B cell (primary cell): ENCODE measurements at regions not wholly inside any gene's neighbourhood (a gene's known extent, or its start where the extent isn't known, plus 50 kb on each side); places are given as distances from the start of the nearest gene placed in this dataset.

Experiments used
- ATAC-seq: fragments of 200-7000 bp; cut with Tn5 transposase; one replicate; pipeline ENCODE4 v1.10.0; 2021; ENCODE audit warnings: low read depth, mild to moderate bottlenecking, moderate number of reproducible peaks, moderate library complexity
- CTCF ChIA-PET: fragments of 350-600 bp; sonication (Branson Sonifier 250); formaldehyde crosslinking; loops from one replicate; lab custom pipeline; 2021; ENCODE audit warnings: antibody characterized with exemption, inconsistent platforms; lab: Charles Lee
- POLR2A ChIA-PET: fragments of 350-600 bp; sonication (Branson Sonifier 250); formaldehyde crosslinking; loops from one replicate; lab custom pipeline; 2021; ENCODE audit warnings: antibody characterized with exemption; lab: Charles Lee
- DNase-seq: peaks from one replicate; pipeline ENCODE4 v3.0.0; 2013
- H2AFZ ChIP-seq: 2 replicates; pipeline ENCODE4 v1.6.1; 2012; ENCODE audit warnings: mild to moderate bottlenecking, low read depth, low read length; ENCODE audit not compliant: insufficient read depth, poor library complexity, severe bottlenecking
- H3K27ac ChIP-seq, 2 donors: 1 replicate in 1 of 2; 2 replicates in 1 of 2; pipeline ENCODE4 v1.5.1; 2012 to 2013; ENCODE audit warnings: low read length in 2 of 2, mild to moderate bottlenecking in 2 of 2, moderate library complexity in 1 of 2
- H3K27me3 ChIP-seq, 4 experiments: fragments of 200-600 bp in 1 of 4; sonication (generic) in 1 of 4; replicated peaks in 1 of 4; 1 replicate in 2 of 4; 2 replicates in 2 of 4; pipeline versions ENCODE4 v1.6.1 to v1.7.0; 2013 to 2016; ENCODE audit warnings: low read length in 3 of 4, mild to moderate bottlenecking in 2 of 4, mixed read lengths in 1 of 4, moderate library complexity in 1 of 4; ENCODE audit not compliant: insufficient read depth in 4 of 4, control insufficient read depth in 3 of 4; ENCODE audit errors: control extremely low read depth in 1 of 4
- H3K36me3 ChIP-seq, 2 experiments: replicated peaks in 1 of 2; 1 replicate in 1 of 2; 2 replicates in 1 of 2; pipeline versions ENCODE4 v1.6.1 to v1.7.1; 2013; ENCODE audit warnings: low read length in 1 of 2; ENCODE audit not compliant: insufficient read depth in 2 of 2, control insufficient read depth in 1 of 2; ENCODE audit errors: control extremely low read depth in 1 of 2, extremely low read depth in 1 of 2
- H3K4me1 ChIP-seq, 2 donors: fragments of 200-600 bp in 1 of 2; sonication (generic) in 1 of 2; 1 replicate in 1 of 2; 2 replicates in 1 of 2; pipeline versions ENCODE4 v1.5.1 to v1.6.1; 2013 to 2017; ENCODE audit warnings: low read length in 2 of 2; ENCODE audit not compliant: control insufficient read depth in 2 of 2, insufficient read depth in 2 of 2
- H3K4me2 ChIP-seq: replicated peaks from 2 replicates; pipeline ENCODE3; 2012; ENCODE audit warnings: mild to moderate bottlenecking, low read depth, low read length; ENCODE audit not compliant: poor library complexity, severe bottlenecking
- H3K4me3 ChIP-seq, 5 experiments: fragments of 200-600 bp in 1 of 5; sonication (generic) in 1 of 5; 1 replicate in 3 of 5; 2 replicates in 2 of 5; pipeline versions ENCODE4 v1.5.1 to v1.7.0; 2011 to 2016; ENCODE audit warnings: low read length in 4 of 5, mild to moderate bottlenecking in 4 of 5, low read depth in 2 of 5, control low read depth in 1 of 5, moderate library complexity in 1 of 5; ENCODE audit not compliant: insufficient read depth in 1 of 5; ENCODE audit errors: control extremely low read depth in 1 of 5, extremely low read depth in 1 of 5
- H3K79me2 ChIP-seq: fragments of 200-600 bp; sonication (generic); one replicate; pipeline ENCODE4 v1.6.0; 2016; ENCODE audit warnings: low read length; ENCODE audit not compliant: control insufficient read depth, insufficient read depth
- H3K9ac ChIP-seq: fragments of 200-600 bp; sonication (generic); 2 replicates; pipeline ENCODE4 v1.6.1; 2017; ENCODE audit warnings: mild to moderate bottlenecking, low read length, moderate library complexity
- H3K9me3 ChIP-seq, 3 donors: one replicate each; pipeline versions ENCODE4 v1.6.1 to v1.7.1; 2013; ENCODE audit warnings: low read length in 2 of 3; ENCODE audit not compliant: control insufficient read depth in 2 of 3, insufficient read depth in 1 of 3; ENCODE audit errors: control extremely low read depth in 1 of 3
- H4K20me1 ChIP-seq: 2 replicates; pipeline ENCODE4 v1.6.0; 2012; ENCODE audit warnings: mild to moderate bottlenecking, low read length; ENCODE audit not compliant: insufficient read depth, control insufficient read depth, poor library complexity, severe bottlenecking
- H3K27ac Mint-ChIP-seq: one replicate; pipeline ENCODE4 v1.8.0; 2021; ENCODE audit warnings: mixed read lengths
- H3K27me3 Mint-ChIP-seq: one replicate; pipeline ENCODE4 v1.8.0; 2021; ENCODE audit warnings: mixed read lengths
- H3K4me1 Mint-ChIP-seq: one replicate; pipeline ENCODE4 v1.8.0; 2021; ENCODE audit warnings: mixed read lengths
- H3K4me3 Mint-ChIP-seq: one replicate; pipeline ENCODE4 v1.8.0; 2021; ENCODE audit warnings: mixed read lengths
- H3K9me3 Mint-ChIP-seq: one replicate; pipeline ENCODE4 v1.8.0; 2022; ENCODE audit warnings: mixed read lengths; ENCODE audit not compliant: insufficient read depth
- EZH2 ChIP-seq: IDR thresholded peaks from 2 replicates; pipeline ENCODE4 v1.6.1; 2012; ENCODE audit warnings: borderline replicate concordance, low read depth, mild to moderate bottlenecking, moderate library complexity, low read length; ENCODE audit not compliant: insufficient read depth, poor library complexity, severe bottlenecking
- WGBS: methylation state at CpG from one replicate; pipeline ENCODE4 v1.1.5; 2013; ENCODE audit warnings: missing lambda C conversion rate; ENCODE audit not compliant: insufficient coverage; 5-methylcytosine and 5-hydroxymethylcytosine counted together
- intact Hi-C: fragments of 100-400 bp; cut with micrococcal nuclease; formaldehyde crosslinking; loops from one replicate; pipeline ENCODE4 v1.10.0; 2022
- TF ChIP-seq, protein P1 (sequence below): fragments of 200-600 bp; IDR thresholded peaks from one replicate; pipeline ENCODE4 v1.8.0; 2022; ENCODE audit warnings: antibody characterized with exemption, mild to moderate bottlenecking

GRCh38 chr12:115264605-115265004 lies 580.6 kb upstream of the TBX3 start:
- Mint-ChIP-seq H3K4me1 (no peaks in the 10 kb centered on the region), H3K27ac (no peak overlapping the region), H3K9me3 (no peaks in the 10 kb centered on the region), H3K27me3 (no peaks in the 10 kb centered on the region), H3K4me3 (no peak overlapping the region)
- H3K27me3 ChIP-seq, result no peaks in the 10 kb centered on the region
- TF ChIP-seq, protein P1, sequence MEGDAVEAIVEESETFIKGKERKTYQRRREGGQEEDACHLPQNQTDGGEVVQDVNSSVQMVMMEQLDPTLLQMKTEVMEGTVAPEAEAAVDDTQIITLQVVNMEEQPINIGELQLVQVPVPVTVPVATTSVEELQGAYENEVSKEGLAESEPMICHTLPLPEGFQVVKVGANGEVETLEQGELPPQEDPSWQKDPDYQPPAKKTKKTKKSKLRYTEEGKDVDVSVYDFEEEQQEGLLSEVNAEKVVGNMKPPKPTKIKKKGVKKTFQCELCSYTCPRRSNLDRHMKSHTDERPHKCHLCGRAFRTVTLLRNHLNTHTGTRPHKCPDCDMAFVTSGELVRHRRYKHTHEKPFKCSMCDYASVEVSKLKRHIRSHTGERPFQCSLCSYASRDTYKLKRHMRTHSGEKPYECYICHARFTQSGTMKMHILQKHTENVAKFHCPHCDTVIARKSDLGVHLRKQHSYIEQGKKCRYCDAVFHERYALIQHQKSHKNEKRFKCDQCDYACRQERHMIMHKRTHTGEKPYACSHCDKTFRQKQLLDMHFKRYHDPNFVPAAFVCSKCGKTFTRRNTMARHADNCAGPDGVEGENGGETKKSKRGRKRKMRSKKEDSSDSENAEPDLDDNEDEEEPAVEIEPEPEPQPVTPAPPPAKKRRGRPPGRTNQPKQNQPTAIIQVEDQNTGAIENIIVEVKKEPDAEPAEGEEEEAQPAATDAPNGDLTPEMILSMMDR, result no peak
- TF ChIP-seq EZH2, result no peak
- CTCF ChIA-PET, result no interaction called here
- no peak overlapping the region for H3K27ac ChIP-seq
- no peaks in the 10 kb centered on the region for H3K79me2 ChIP-seq
- H3K4me1 ChIP-seq, result no peaks in the 10 kb centered on the region
- ATAC-seq, result no peak
- H2AFZ ChIP-seq, result no peak overlapping the region
- intact Hi-C loops, result no loop called here
- POLR2A ChIA-PET, result no interaction called here
- peaks cover 0 to 11% (median 0%) of the 10 kb centered on the region in 3 donors for H3K9me3 ChIP-seq
- no peaks in the 10 kb centered on the region for H3K36me3 ChIP-seq
- no peak overlapping the region for H3K9ac ChIP-seq
- no peak overlapping the region for H3K4me3 ChIP-seq
- H4K20me1 ChIP-seq, result no peaks in the 10 kb centered on the region
- WGBS, result 50% methylated on average over 2 of the region's 6 CpGs
- no peak overlapping the region for H3K4me2 ChIP-seq
- DNase-seq, result no peak

DNA sequence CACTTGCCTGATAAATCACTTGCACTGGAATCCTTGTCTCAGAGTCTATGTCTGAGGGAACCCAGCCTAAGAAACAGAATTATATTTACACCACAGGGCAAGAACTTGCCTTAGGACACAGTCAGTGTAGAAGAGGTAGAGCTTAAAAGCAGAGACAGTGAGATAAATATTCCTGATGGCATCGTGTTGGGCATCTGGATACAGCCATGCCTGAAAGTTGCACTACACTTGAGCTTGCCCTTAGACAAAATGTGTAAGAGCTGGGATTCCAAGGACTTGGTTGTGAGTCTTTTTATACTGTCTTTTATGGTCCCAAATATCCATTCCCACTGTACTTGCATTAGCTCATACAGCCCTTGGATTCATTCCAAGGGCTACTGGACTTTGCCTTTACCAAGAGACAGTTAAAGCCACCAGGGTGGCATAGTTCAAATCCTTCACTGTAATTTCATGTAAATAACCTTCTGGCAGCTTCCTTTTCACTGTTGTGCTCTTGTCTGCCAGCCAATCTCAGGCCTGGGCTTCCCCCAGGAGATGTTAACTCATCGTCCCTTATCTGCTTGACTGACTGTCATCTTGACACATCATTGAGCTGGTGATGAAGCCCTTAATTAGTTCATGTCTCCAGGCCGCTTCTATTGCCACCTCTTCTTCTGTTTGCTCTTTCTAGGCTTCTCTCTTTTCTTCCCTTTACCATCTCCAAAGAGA lies 577.9 kb upstream of the TBX3 start:
- no peaks in the 10 kb centered on the region for H3K27me3 ChIP-seq
- H3K4me3 ChIP-seq, result no peak overlapping the region
- no peak overlapping the region for H3K27ac ChIP-seq
- H3K79me2 ChIP-seq, result no peaks in the 10 kb centered on the region
- no peaks in the 10 kb centered on the region for H3K4me1 Mint-ChIP-seq
- no peak for DNase-seq
- POLR2A ChIA-PET, result no interaction called here
- intact Hi-C loops, result no loop called here
- no peak for ATAC-seq
- H3K4me3 Mint-ChIP-seq, result no peak overlapping the region
- H3K36me3 ChIP-seq, result no peaks in the 10 kb centered on the region
- H3K9me3 ChIP-seq, result peaks cover 0 to 3% (median 0%) of the 10 kb centered on the region in 3 donors
- no peak overlapping the region for H3K9ac ChIP-seq
- no peaks in the 10 kb centered on the region for H3K4me1 ChIP-seq
- TF ChIP-seq, protein P1, result no peak
- no peak for TF ChIP-seq EZH2
- no peaks in the 10 kb centered on the region for H3K27me3 Mint-ChIP-seq
- H3K4me2 ChIP-seq, result no peak overlapping the region
- no peak overlapping the region for H3K27ac Mint-ChIP-seq
- no peak overlapping the region for H2AFZ ChIP-seq
- WGBS, result 32% methylated on average over 3 of the region's 3 CpGs
- no peaks in the 10 kb centered on the region for H3K9me3 Mint-ChIP-seq
- CTCF ChIA-PET, result no interaction called here
- no peaks in the 10 kb centered on the region for H4K20me1 ChIP-seq
